ENCODE measurements at regions not wholly inside any gene's neighbourhood (a gene's known extent, or its start where the extent isn't known, plus 50 kb on each side); places are given as distances from the start of the nearest gene placed in this dataset.

DNA sequence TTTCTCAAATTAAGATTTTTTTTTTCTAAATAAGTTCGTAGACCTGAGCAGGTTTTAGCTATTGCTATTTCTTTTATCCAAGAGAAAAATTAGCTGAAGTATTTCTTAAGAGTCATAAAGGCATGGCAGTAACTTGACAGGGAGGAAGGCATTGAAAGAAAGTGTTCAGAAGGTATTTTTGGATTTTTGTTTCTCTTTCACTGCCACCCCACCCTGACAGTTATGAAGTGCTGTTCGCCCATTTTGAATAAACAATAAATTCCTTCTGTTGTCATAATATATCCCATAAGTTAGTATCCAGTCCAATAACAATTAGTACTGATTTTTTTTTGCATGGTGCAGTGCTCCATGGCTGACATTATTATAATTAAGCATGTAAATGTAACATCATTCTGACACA is 363.0 kb downstream of the NR2F2 start:
- TF ChIP-seq EZH2 (IDR thresholded peaks at IDR 0.05; ENCODE audit: insufficient read depth, poor library complexity, severe bottlenecking) (no peak), EZH2phosphoT487 (IDR thresholded peaks at IDR 0.05; ENCODE audit: insufficient read depth, low read depth) (no peak)

Data from GM23248 (cell line).